Activated CD4-positive, alpha-beta memory T cell treated with anti-CD3 and anti-CD28 coated beads, Interleukin-2, amount 10 ng/mL, durations not matched to agents 7 days and 5 days (primary cell): ENCODE measurements at regions not wholly inside any gene's neighbourhood (a gene's known extent, or its start where the extent isn't known, plus 50 kb on each side); places are given as distances from the start of the nearest gene placed in this dataset.
"Not testable (repeated sequence)": the region's sequence is repeated elsewhere in the genome, so short reads cannot be mapped to it uniquely, and the experiment has no call there.

ENCODE experiments used
- CTCF ChIA-PET: fragments of 350-600 bp; sonication (Branson Sonifier 250); formaldehyde crosslinking; loops from one replicate; lab custom pipeline; 2021; ENCODE audit warnings: antibody characterized with exemption, inconsistent platforms; lab: Charles Lee
- POLR2A ChIA-PET: fragments of 350-600 bp; sonication (Branson Sonifier 250); formaldehyde crosslinking; loops from one replicate; lab custom pipeline; 2021; ENCODE audit warnings: antibody characterized with exemption; lab: Charles Lee
- DNase-seq: peaks from one replicate; pipeline ENCODE4 v3.0.0-alpha.2; 2020
- H3K27ac Mint-ChIP-seq: one replicate; pipeline ENCODE4 v1.8.0; 2021; ENCODE audit warnings: mild to moderate bottlenecking, mixed read lengths
- H3K27me3 Mint-ChIP-seq: one replicate; pipeline ENCODE4 v1.8.0; 2021; ENCODE audit warnings: mixed read lengths
- H3K36me3 Mint-ChIP-seq: one replicate; pipeline ENCODE4 v1.8.0; 2021; ENCODE audit warnings: low read depth, mixed read lengths
- H3K4me1 Mint-ChIP-seq: one replicate; pipeline ENCODE4 v1.8.0; 2021; ENCODE audit warnings: mixed read lengths
- H3K4me3 Mint-ChIP-seq: one replicate; pipeline ENCODE4 v1.8.0; 2021; ENCODE audit warnings: mild to moderate bottlenecking, mixed read lengths
- H3K9me3 Mint-ChIP-seq: one replicate; pipeline ENCODE4 v1.8.0; 2021; ENCODE audit warnings: mixed read lengths

DNA sequence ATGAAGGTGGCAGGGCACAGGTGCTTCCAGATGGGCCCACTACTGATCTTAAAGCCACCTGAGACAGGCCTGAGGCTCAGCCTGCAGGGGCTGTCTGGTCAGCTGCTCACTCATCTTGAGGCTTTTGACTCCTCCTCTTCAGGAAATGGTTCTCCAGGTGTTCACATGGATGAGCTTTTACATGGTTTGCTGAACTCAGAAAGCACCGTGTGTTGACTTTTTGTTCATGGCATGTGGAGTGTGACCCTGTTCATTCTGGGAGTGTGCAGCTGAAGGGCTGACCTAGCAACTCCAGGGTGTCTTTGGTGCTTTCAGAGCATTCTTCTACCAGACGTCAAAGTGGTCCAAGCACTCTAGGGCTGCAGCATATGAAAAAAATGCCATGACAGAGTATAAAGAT is 111.1 kb downstream of the CCNG2 start:
- no peak for DNase-seq
- Mint-ChIP-seq H3K27ac (no peak overlapping the region), H3K4me3 (no peak overlapping the region), H3K27me3 (no peaks in the 10 kb centered on the region), H3K9me3 (peaks cover 3% of the 10 kb centered on the region), H3K36me3 (no peaks in the 10 kb centered on the region), H3K4me1 (no peaks in the 10 kb centered on the region)
- POLR2A ChIA-PET, result no interaction called here
- CTCF ChIA-PET, result no interaction called here

DNA sequence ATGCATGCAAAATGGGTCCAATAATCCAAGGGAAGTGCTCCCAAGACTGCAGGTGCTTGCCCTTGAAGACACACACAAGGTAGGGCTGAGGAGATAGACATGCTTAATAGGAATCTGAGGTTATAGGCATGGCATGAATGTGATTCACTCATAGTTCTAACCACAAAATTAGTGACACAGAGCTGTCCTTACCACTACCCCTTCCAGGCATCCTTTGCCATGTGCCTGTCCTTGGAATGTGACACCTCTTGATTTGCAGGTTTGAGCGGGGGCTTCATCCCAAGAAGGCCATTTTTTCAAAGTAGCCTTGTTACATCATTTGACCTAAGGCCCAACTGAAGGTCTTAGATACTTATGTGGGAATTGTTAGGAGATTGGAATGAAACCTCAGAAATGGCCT is 112.5 kb downstream of the CCNG2 start:
- Mint-ChIP-seq H3K9me3 (no peaks in the 10 kb centered on the region), H3K4me1 (no peaks in the 10 kb centered on the region), H3K27ac (no peak overlapping the region), H3K4me3 (no peak overlapping the region), H3K27me3 (no peaks in the 10 kb centered on the region), H3K36me3 (no peaks in the 10 kb centered on the region)
- ChIA-PET POLR2A (no interaction called here), CTCF (no interaction called here)
- no peak for DNase-seq

DNA sequence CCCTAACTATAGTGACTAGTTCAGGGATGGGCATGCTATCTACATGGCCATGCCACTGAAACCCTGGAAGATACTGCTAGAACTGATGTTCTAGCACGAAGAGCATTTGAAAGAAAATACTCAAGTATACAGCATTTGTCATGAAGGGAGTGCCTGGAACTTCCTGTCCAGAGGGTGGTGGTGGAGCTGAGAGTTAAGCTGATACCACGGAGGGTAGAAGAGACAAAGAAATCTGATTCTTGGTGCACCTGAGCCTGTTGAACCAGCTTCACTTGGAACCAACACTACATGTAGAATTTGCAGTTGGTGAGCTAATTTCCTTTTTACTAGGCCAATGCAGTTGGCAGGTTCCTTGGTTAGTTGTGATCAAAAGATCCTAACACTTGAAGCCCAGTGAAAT is 116.4 kb downstream of the CCNG2 start:
- Mint-ChIP-seq H3K9me3 (no peaks in the 10 kb centered on the region), H3K27me3 (peaks cover 2% of the 10 kb centered on the region), H3K36me3 (no peaks in the 10 kb centered on the region), H3K27ac (no peak overlapping the region), H3K4me3 (no peak overlapping the region), H3K4me1 (no peaks in the 10 kb centered on the region)
- no peak for DNase-seq
- CTCF ChIA-PET, result no interaction called here
- POLR2A ChIA-PET, result no interaction called here

- H3K36me3 Mint-ChIP-seq, H3K9me3 Mint-ChIP-seq, H3K27me3 Mint-ChIP-seq, H3K27ac Mint-ChIP-seq, POLR2A ChIA-PET, H3K4me1 Mint-ChIP-seq, DNase-seq, H3K4me3 Mint-ChIP-seq, CTCF ChIA-PET: not testable (repeated sequence)
These were observed 122.1 kb downstream of the CCNG2 start for GRCh38 chr4:77279114-77279513.

GRCh38 chr4:77282305-77282704 is 125.3 kb downstream of the CCNG2 start:
- Mint-ChIP-seq H3K4me1 (no peaks in the 10 kb centered on the region), H3K4me3 (no peak overlapping the region), H3K27ac (no peak overlapping the region), H3K9me3 (no peaks in the 10 kb centered on the region), H3K27me3 (peaks cover 8% of the 10 kb centered on the region), H3K36me3 (no peaks in the 10 kb centered on the region)
- DNase-seq, result no peak
- ChIA-PET POLR2A (no interaction called here), CTCF (no interaction called here)

DNA sequence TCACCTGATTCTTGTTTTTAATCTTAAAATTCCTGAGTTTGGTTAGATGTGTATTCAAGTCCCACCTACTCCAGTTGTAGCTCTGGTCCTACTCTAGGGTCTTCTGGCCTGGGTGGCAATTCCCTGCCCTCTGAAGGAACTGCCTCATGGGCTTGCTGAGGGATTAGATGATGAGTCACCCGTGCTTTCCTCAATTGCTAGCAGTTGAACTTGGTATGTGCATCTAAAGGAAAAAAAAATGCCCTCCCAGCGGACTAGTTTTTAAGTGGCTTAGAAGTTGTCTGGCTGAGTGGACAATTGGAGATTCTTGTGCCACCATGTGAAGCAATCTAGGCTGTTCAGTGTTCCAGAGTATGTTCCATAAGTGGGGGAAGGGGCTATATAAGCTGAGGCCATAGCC is 127.0 kb downstream of the CCNG2 start:
- H3K36me3 Mint-ChIP-seq, result no peaks in the 10 kb centered on the region
- ChIA-PET CTCF (no interaction called here), POLR2A (no interaction called here)
- peaks cover 8% of the 10 kb centered on the region for H3K27me3 Mint-ChIP-seq
- H3K4me3 Mint-ChIP-seq, result no peak overlapping the region
- H3K27ac Mint-ChIP-seq, result no peak overlapping the region
- DNase-seq, result no peak
- H3K9me3 Mint-ChIP-seq, result no peaks in the 10 kb centered on the region
- no peaks in the 10 kb centered on the region for H3K4me1 Mint-ChIP-seq

- Mint-ChIP-seq H3K4me1 (no peaks in the 10 kb centered on the region), H3K4me3 (no peak overlapping the region), H3K9me3 (no peaks in the 10 kb centered on the region), H3K27ac (no peak overlapping the region), H3K27me3 (peaks cover 8% of the 10 kb centered on the region), H3K36me3 (no peaks in the 10 kb centered on the region)
- no peak for DNase-seq
- CTCF ChIA-PET, result interaction anchor here (0.6 kb wide), 1 partner anchor 192 kb away, joined by 3 read pairs; no protein-coding TSS in a partner anchor
- POLR2A ChIA-PET, result no interaction called here
These were observed 129.9 kb downstream of the CCNG2 start for GRCh38 chr4:77286906-77287305.

- no peak for DNase-seq
- ChIA-PET CTCF (no interaction called here), POLR2A (no interaction called here)
- H3K36me3 Mint-ChIP-seq, result no peaks in the 10 kb centered on the region
- peaks cover 15% of the 10 kb centered on the region for H3K27me3 Mint-ChIP-seq
- H3K4me3 Mint-ChIP-seq, result no peak overlapping the region
- no peak overlapping the region for H3K27ac Mint-ChIP-seq
- no peaks in the 10 kb centered on the region for H3K9me3 Mint-ChIP-seq
- H3K4me1 Mint-ChIP-seq, result no peaks in the 10 kb centered on the region
These were observed 136.4 kb downstream of the CCNG2 start for GRCh38 chr4:77293426-77293825.

- CTCF ChIA-PET, H3K4me3 Mint-ChIP-seq, H3K27ac Mint-ChIP-seq, H3K36me3 Mint-ChIP-seq, H3K4me1 Mint-ChIP-seq, H3K9me3 Mint-ChIP-seq, POLR2A ChIA-PET: not testable (repeated sequence)
- peaks cover 28% of the 10 kb centered on the region for H3K27me3 Mint-ChIP-seq
- peak; percentile 20 for DNase-seq
These were observed 144.0 kb downstream of the CCNG2 start for GRCh38 chr4:77300996-77301395.

GRCh38 chr4:77305766-77306165 is 148.8 kb downstream of the CCNG2 start:
- Mint-ChIP-seq H3K27ac (no peak overlapping the region), H3K36me3 (no peaks in the 10 kb centered on the region), H3K27me3 (peaks cover 9% of the 10 kb centered on the region), H3K4me3 (no peak overlapping the region), H3K4me1 (peaks cover 2% of the 10 kb centered on the region), H3K9me3 (no peaks in the 10 kb centered on the region)
- ChIA-PET CTCF (no interaction called here), POLR2A (no interaction called here)
- no peak for DNase-seq

DNA sequence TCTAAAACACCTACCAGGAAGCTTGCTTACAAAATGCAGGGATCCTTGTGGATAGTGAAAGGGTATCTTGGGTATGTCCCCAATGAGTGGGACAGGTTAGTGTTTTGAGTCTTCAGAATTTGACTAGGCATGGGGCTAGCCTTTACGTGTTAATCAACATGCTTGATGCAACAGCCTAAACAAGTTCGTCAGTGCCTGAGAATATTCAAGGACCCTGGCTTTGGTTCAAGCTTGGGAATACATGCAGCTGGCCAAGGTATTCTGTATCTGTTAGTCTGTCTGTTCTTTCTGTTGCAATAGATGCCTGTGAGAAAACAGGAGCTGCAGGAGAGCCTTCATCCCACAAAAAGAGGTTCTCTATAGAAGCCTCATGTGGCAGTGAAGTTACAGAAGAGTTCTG is 149.5 kb downstream of the CCNG2 start:
- Mint-ChIP-seq H3K4me3 (no peak overlapping the region), H3K27ac (no peak overlapping the region), H3K27me3 (peaks cover 9% of the 10 kb centered on the region), H3K36me3 (no peaks in the 10 kb centered on the region), H3K9me3 (no peaks in the 10 kb centered on the region), H3K4me1 (no peaks in the 10 kb centered on the region)
- ChIA-PET CTCF (no interaction called here), POLR2A (no interaction called here)
- no peak for DNase-seq

DNA sequence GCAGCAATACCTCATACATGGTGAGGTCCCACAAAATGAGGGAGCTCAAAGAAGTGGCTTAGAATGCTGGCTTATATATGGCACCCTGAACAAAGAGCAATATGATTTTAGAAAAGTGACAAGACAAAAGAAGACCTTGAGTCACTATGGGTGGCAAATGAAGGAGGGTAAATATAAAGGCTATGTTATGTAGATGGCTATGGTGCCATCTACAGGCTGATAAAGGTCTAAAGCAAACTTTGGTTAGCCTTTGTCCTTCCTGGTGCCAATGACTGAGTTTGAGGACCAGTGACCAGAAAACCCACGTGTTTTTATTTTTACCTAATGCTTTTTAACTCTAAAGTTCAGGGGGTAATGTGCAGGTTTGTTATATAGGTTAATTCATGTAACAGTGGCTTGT is 151.8 kb downstream of the CCNG2 start:
- H3K27ac Mint-ChIP-seq, result no peak overlapping the region
- DNase-seq, result no peak
- H3K4me3 Mint-ChIP-seq, result no peak overlapping the region
- H3K9me3 Mint-ChIP-seq, result no peaks in the 10 kb centered on the region
- H3K36me3 Mint-ChIP-seq, result no peaks in the 10 kb centered on the region
- POLR2A ChIA-PET, result no interaction called here
- H3K27me3 Mint-ChIP-seq, result peaks cover 5% of the 10 kb centered on the region
- H3K4me1 Mint-ChIP-seq, result no peaks in the 10 kb centered on the region
- CTCF ChIA-PET, result interaction anchor here (0.6 to 2.0 kb wide), 5 partner anchors 10 to 213 kb away, joined by 3 to 8 read pairs (median 3); no protein-coding TSS in a partner anchor

- no peak for DNase-seq
- H3K27ac Mint-ChIP-seq, result no peak overlapping the region
- H3K4me1 Mint-ChIP-seq, result no peaks in the 10 kb centered on the region
- no peaks in the 10 kb centered on the region for H3K9me3 Mint-ChIP-seq
- H3K36me3 Mint-ChIP-seq, result no peaks in the 10 kb centered on the region
- ChIA-PET POLR2A (no interaction called here), CTCF (interaction anchor here (1.2 to 2.0 kb wide), 2 partner anchors 9 to 54 kb away, joined by 3 to 8 read pairs; no protein-coding TSS in a partner anchor)
- no peak overlapping the region for H3K4me3 Mint-ChIP-seq
- H3K27me3 Mint-ChIP-seq, result peaks cover 5% of the 10 kb centered on the region
These were observed 152.5 kb downstream of the CCNG2 start for GRCh38 chr4:77309496-77309895.

DNA sequence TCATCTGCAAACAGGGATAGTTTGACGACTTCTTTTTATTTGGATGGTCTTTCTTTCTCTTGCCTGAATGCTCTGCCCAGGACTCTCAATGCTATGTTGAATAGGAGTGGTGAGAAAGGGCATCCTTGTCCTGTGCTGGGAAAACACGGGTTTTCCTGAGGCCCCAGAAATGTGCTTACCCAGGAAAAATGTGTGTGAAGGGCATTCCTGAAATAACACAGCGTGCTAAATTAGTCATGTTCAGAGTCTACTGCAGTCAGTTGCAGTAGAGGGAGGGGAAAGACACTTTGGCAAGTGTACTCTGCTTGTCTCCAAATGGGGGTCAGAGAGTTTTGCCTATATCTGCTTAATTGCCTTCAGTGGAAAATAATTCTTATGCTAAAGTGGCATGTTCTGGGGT is 153.9 kb downstream of the CCNG2 start:
- peaks cover 5% of the 10 kb centered on the region for H3K27me3 Mint-ChIP-seq
- H3K36me3 Mint-ChIP-seq, result no peaks in the 10 kb centered on the region
- DNase-seq, result no peak
- H3K4me1 Mint-ChIP-seq, result no peaks in the 10 kb centered on the region
- no peak overlapping the region for H3K4me3 Mint-ChIP-seq
- POLR2A ChIA-PET, result no interaction called here
- H3K27ac Mint-ChIP-seq, result no peak overlapping the region
- CTCF ChIA-PET, result interaction anchor here (0.6 kb wide), 1 partner anchor 1230 kb away, joined by 3 read pairs; no protein-coding TSS in a partner anchor
- no peaks in the 10 kb centered on the region for H3K9me3 Mint-ChIP-seq
